NOMO-1 (cell line): ENCODE measurements at regions not wholly inside any gene's neighbourhood (a gene's known extent, or its start where the extent isn't known, plus 50 kb on each side); places are given as distances from the start of the nearest gene placed in this dataset.

ENCODE experiments used
- DNase-seq, 2 experiments: peaks; one replicate each; lab custom pipeline; 2025; ENCODE audit not compliant: unreplicated experiment in 2 of 2; lab: John Stamatoyannopoulos, UW

- DNase-seq, result no peak
Observed at GRCh38 chr6:54784011-54784410, 62.6 kb upstream of the FAM83B start.

- DNase-seq, result no peak
Observed at GRCh38 chr6:54786154-54786553, 60.4 kb upstream of the FAM83B start.

- DNase-seq, result no peak
Observed at GRCh38 chr6:54787825-54788224, 58.7 kb upstream of the FAM83B start.
